Peyer's patch (tissue), 4 donors: ENCODE measurements at regions not wholly inside any gene's neighbourhood (a gene's known extent, or its start where the extent isn't known, plus 50 kb on each side); places are given as distances from the start of the nearest gene placed in this dataset.

Source experiments
- DNase-seq, 3 donors: peaks; one replicate each; pipeline ENCODE4 v3.0.0-alpha.2; 2017 to 2019
- H3K27ac ChIP-seq, 4 donors: fragments of 200-600 bp; sonication (generic); one replicate each; pipeline ENCODE4 v1.5.1; 2016 to 2019
- H3K27me3 ChIP-seq, 2 donors: fragments of 200-600 bp; sonication (generic); one replicate each; pipeline ENCODE4 v1.5.1; 2019
- H3K36me3 ChIP-seq, 3 donors: fragments of 200-600 bp; sonication (generic); one replicate each; pipeline ENCODE4 v1.5.1; 2016 to 2019
- H3K4me1 ChIP-seq, 4 donors: fragments of 200-600 bp; sonication (generic); one replicate each; pipeline ENCODE4 v1.5.1; 2016 to 2019
- H3K4me3 ChIP-seq, 4 donors: fragments of 200-600 bp; sonication (generic); 1 replicate in 3 of 4; 2 replicates in 1 of 4; pipeline ENCODE4 v1.5.1; 2016 to 2019; ENCODE audit warnings: mild to moderate bottlenecking in 1 of 4
- H3K9me3 ChIP-seq, 4 donors: fragments of 200-600 bp; sonication (generic); one replicate each; pipeline ENCODE4 v1.5.1; 2016 to 2019; ENCODE audit warnings: mild to moderate bottlenecking in 1 of 4
- CTCF ChIP-seq, 6 experiments: fragments of 450-650 bp in 4 of 6; fragments of 200-600 bp in 2 of 6; sonication (generic) in 1 of 6; IDR thresholded peaks; one replicate each; pipeline ENCODE4 v1.5.1; 2017 to 2019; ENCODE audit warnings: antibody characterized with exemption in 6 of 6, mild to moderate bottlenecking in 3 of 6, moderate library complexity in 1 of 6
- POLR2A ChIP-seq, 2 donors: fragments of 450-650 bp; IDR thresholded peaks; one replicate each; pipeline ENCODE4 v1.5.1; 2017; ENCODE audit warnings: antibody characterized with exemption in 2 of 2, mild to moderate bottlenecking in 2 of 2, moderate library complexity in 2 of 2

- Histone ChIP-seq H3K27ac (no peak overlapping the region), H3K4me1 (no peaks in the 10 kb centered on the region), H3K36me3 (no peaks in the 10 kb centered on the region), H3K27me3 (no peaks in the 10 kb centered on the region), H3K9me3 (peaks cover 0 to 4% (median 0%) of the 10 kb centered on the region in 4 donors), H3K4me3 (no peak overlapping the region)
- TF ChIP-seq POLR2A (IDR thresholded peaks at IDR 0.05) (no peak), CTCF (IDR thresholded peaks at IDR 0.05) (no peak)
- DNase-seq, result no peak
These were observed 766.8 kb downstream of the TLE1 start for GRCh38 chr9:80922544-80922943.

GRCh38 chr9:80906728-80907127 is 782.6 kb downstream of the TLE1 start:
- Histone ChIP-seq H3K4me3 (no peak overlapping the region), H3K27ac (no peak overlapping the region), H3K4me1 (no peaks in the 10 kb centered on the region), H3K9me3 (peaks cover 0 to 3% (median 0%) of the 10 kb centered on the region in 4 donors), H3K27me3 (no peaks in the 10 kb centered on the region), H3K36me3 (no peaks in the 10 kb centered on the region)
- DNase-seq, result no peak
- TF ChIP-seq CTCF (IDR thresholded peaks at IDR 0.05) (no peak), POLR2A (IDR thresholded peaks at IDR 0.05) (no peak)

- Histone ChIP-seq H3K27me3 (no peaks in the 10 kb centered on the region), H3K27ac (no peak overlapping the region), H3K4me1 (no peaks in the 10 kb centered on the region), H3K9me3 (peaks cover 0 to 3% (median 0%) of the 10 kb centered on the region in 4 donors), H3K4me3 (no peak overlapping the region), H3K36me3 (no peaks in the 10 kb centered on the region)
- TF ChIP-seq CTCF (IDR thresholded peaks at IDR 0.05) (no peak), POLR2A (IDR thresholded peaks at IDR 0.05) (no peak)
- no peak for DNase-seq
These were observed 790.1 kb downstream of the TLE1 start for GRCh38 chr9:80899208-80899607.

GRCh38 chr9:80893190-80893589 is 796.2 kb downstream of the TLE1 start:
- no peak for DNase-seq
- Histone ChIP-seq H3K36me3 (no peaks in the 10 kb centered on the region), H3K9me3 (no peaks in the 10 kb centered on the region), H3K4me3 (no peak overlapping the region), H3K27me3 (no peaks in the 10 kb centered on the region), H3K27ac (no peak overlapping the region), H3K4me1 (no peaks in the 10 kb centered on the region)
- TF ChIP-seq CTCF (IDR thresholded peaks at IDR 0.05) (no peak), POLR2A (IDR thresholded peaks at IDR 0.05) (no peak)

- TF ChIP-seq CTCF (IDR thresholded peaks at IDR 0.05) (no peak), POLR2A (IDR thresholded peaks at IDR 0.05) (no peak)
- Histone ChIP-seq H3K27ac (no peak overlapping the region), H3K4me1 (no peaks in the 10 kb centered on the region), H3K4me3 (no peak overlapping the region), H3K9me3 (no peaks in the 10 kb centered on the region), H3K36me3 (no peaks in the 10 kb centered on the region), H3K27me3 (no peaks in the 10 kb centered on the region)
- DNase-seq, result no peak
These were observed 796.6 kb downstream of the TLE1 start for GRCh38 chr9:80892703-80893102.

- no peak for TF ChIP-seq CTCF (IDR thresholded peaks at IDR 0.05)
- no peak for TF ChIP-seq POLR2A (IDR thresholded peaks at IDR 0.05)
- no peaks in the 10 kb centered on the region for H3K4me1 ChIP-seq
- no peaks in the 10 kb centered on the region for H3K27me3 ChIP-seq
- no peak overlapping the region for H3K4me3 ChIP-seq
- H3K9me3 ChIP-seq, result no peaks in the 10 kb centered on the region
- DNase-seq, result no peak
- H3K36me3 ChIP-seq, result no peaks in the 10 kb centered on the region
- no peak overlapping the region for H3K27ac ChIP-seq
These were observed 799.2 kb downstream of the TLE1 start for GRCh38 chr9:80890124-80890523.
